ENCODE measurements at regions not wholly inside any gene's neighbourhood (a gene's known extent, or its start where the extent isn't known, plus 50 kb on each side); places are given as distances from the start of the nearest gene placed in this dataset.

- no peak for DNase-seq
- no peak overlapping the region for H3K27ac ChIP-seq (ENCODE audit: insufficient read length, low read depth, low read length)
- TF ChIP-seq CTCF (conservative IDR thresholded peaks at IDR 0.05) = no peak
- H3T11ph ChIP-seq (ENCODE audit: low read length) = no peak overlapping the region
- no peaks in the 10 kb centered on the region for H3K79me1 ChIP-seq (ENCODE audit: insufficient read depth, low read depth, low read length, poor library complexity, severe bottlenecking)
- H3K36me3 Mint-ChIP-seq (ENCODE audit: insufficient read depth in 1 of 3, low read depth in 3 of 3) = no peaks in the 10 kb centered on the region
- H2BK15ac ChIP-seq (ENCODE audit: low read depth, low read length) = no peak overlapping the region
- no peak overlapping the region for H3K18ac ChIP-seq (ENCODE audit: insufficient read length, low read depth, low read length)
- no peak overlapping the region for H2AK5ac ChIP-seq (ENCODE audit: insufficient read length, low read length)
- H2BK20ac ChIP-seq (ENCODE audit: low read depth, low read length, poor library complexity, severe bottlenecking) = no peak overlapping the region
- no peak overlapping the region for H2BK12ac ChIP-seq (ENCODE audit: insufficient read length, low read depth, low read length)
- no peak overlapping the region for H3K56ac ChIP-seq (ENCODE audit: insufficient read length, low read depth, low read length)
- H2BK5ac ChIP-seq (ENCODE audit: insufficient read length, low read length) = no peak overlapping the region
- H3K4me1 Mint-ChIP-seq = no peaks in the 10 kb centered on the region
- H3K9me3 Mint-ChIP-seq = no peaks in the 10 kb centered on the region
- WGBS (ENCODE audit: extremely low coverage, insufficient read length, low lambda C conversion rate) = no CpG with 5 or more reads among the region's 2 CpGs
- H3K23me2 ChIP-seq (ENCODE audit: insufficient read length, low read depth, low read length, poor library complexity, severe bottlenecking) = no peaks in the 10 kb centered on the region
- no peak overlapping the region for H3K4me3 Mint-ChIP-seq
- H3K27me3 Mint-ChIP-seq (ENCODE audit: low read depth) = peaks cover 2% of the 10 kb centered on the region
- H3K4me1 ChIP-seq (ENCODE audit: insufficient read depth, low read length) = no peaks in the 10 kb centered on the region
- H3K27ac Mint-ChIP-seq = no peak overlapping the region
- H3K4ac ChIP-seq (ENCODE audit: low read depth, low read length) = no peak overlapping the region
- no peak overlapping the region for H2BK120ac ChIP-seq (ENCODE audit: low read depth, low read length, poor library complexity, severe bottlenecking)
- H3K9ac ChIP-seq (ENCODE audit: extremely low read depth, insufficient read length, low read length) = no peak overlapping the region
- no peaks in the 10 kb centered on the region for H3K27me3 ChIP-seq (ENCODE audit: insufficient read depth, low read length)
- H3K79me2 ChIP-seq (ENCODE audit: insufficient read depth, low read length) = no peaks in the 10 kb centered on the region
- no peak overlapping the region for H4K91ac ChIP-seq (ENCODE audit: insufficient read length, low read depth, low read length)
- no peaks in the 10 kb centered on the region for H4K20me1 ChIP-seq (ENCODE audit: control insufficient read depth, insufficient read depth, insufficient read length)
- H4K5ac ChIP-seq (ENCODE audit: insufficient read length, low read depth, low read length) = no peak overlapping the region
- H4K8ac ChIP-seq (replicated peaks; ENCODE audit: insufficient read length, low read depth, low read length) = no peak overlapping the region
- H3K14ac ChIP-seq (ENCODE audit: insufficient read depth, low read length) = no peak overlapping the region
- no peak overlapping the region for H2AFZ ChIP-seq (ENCODE audit: low read length)
- H3K23ac ChIP-seq (ENCODE audit: insufficient read length, low read depth, low read length) = no peak overlapping the region
- H3K4me2 ChIP-seq (ENCODE audit: insufficient read depth, insufficient read length, low read length) = no peak overlapping the region
- H3K9me3 ChIP-seq (ENCODE audit: control insufficient read depth, low read depth, low read length) = no peaks in the 10 kb centered on the region
Measured at GRCh38 chr10:30141423-30141822, 82.0 kb upstream of the JCAD start.
